Activated CD4-positive, alpha-beta T cell treated with anti-CD3 and anti-CD28 coated beads, Interleukin-2, amount 10 ng/mL, durations not matched to agents 7 days and 5 days (primary cell): ENCODE measurements at regions not wholly inside any gene's neighbourhood (a gene's known extent, or its start where the extent isn't known, plus 50 kb on each side); places are given as distances from the start of the nearest gene placed in this dataset.
"Not testable (repeated sequence)": the region's sequence is repeated elsewhere in the genome, so short reads cannot be mapped to it uniquely, and the experiment has no call there.

Source experiments
- CTCF ChIA-PET: fragments of 350-600 bp; sonication (Branson Sonifier 250); formaldehyde crosslinking; loops from one replicate; lab custom pipeline; 2021; ENCODE audit warnings: antibody characterized with exemption; lab: Charles Lee
- POLR2A ChIA-PET: fragments of 350-600 bp; sonication (Branson Sonifier 250); formaldehyde crosslinking; loops from one replicate; lab custom pipeline; 2021; ENCODE audit warnings: antibody characterized with exemption; lab: Charles Lee
- DNase-seq: peaks from one replicate; pipeline ENCODE4 v3.0.0-alpha.2; 2020
- H3K27ac Mint-ChIP-seq: one replicate; pipeline ENCODE4 v1.8.0; 2021; ENCODE audit warnings: mild to moderate bottlenecking, moderate library complexity, mixed read lengths
- H3K27me3 Mint-ChIP-seq: one replicate; pipeline ENCODE4 v1.8.0; 2021; ENCODE audit warnings: mixed read lengths
- H3K36me3 Mint-ChIP-seq: one replicate; pipeline ENCODE4 v1.8.0; 2021; ENCODE audit warnings: low read depth, mixed read lengths
- H3K4me1 Mint-ChIP-seq: one replicate; pipeline ENCODE4 v1.8.0; 2021; ENCODE audit warnings: mixed read lengths
- H3K4me3 Mint-ChIP-seq: one replicate; pipeline ENCODE4 v1.8.0; 2021; ENCODE audit warnings: mild to moderate bottlenecking, moderate library complexity, mixed read lengths
- H3K9me3 Mint-ChIP-seq: one replicate; pipeline ENCODE4 v1.8.0; 2021; ENCODE audit warnings: mixed read lengths

GRCh38 chr3:87801409-87801808 is 257.4 kb downstream of the CGGBP1 start:
- H3K27me3 Mint-ChIP-seq = peaks cover 21% of the 10 kb centered on the region
- H3K4me1 Mint-ChIP-seq = peaks cover 3% of the 10 kb centered on the region

GRCh38 chr3:87800516-87800915 is 258.3 kb downstream of the CGGBP1 start:
- Mint-ChIP-seq H3K36me3 (no peaks in the 10 kb centered on the region), H3K4me3 (no peak overlapping the region), H3K27me3 (peaks cover 29% of the 10 kb centered on the region), H3K9me3 (no peaks in the 10 kb centered on the region), H3K27ac (no peak overlapping the region), H3K4me1 (peaks cover 5% of the 10 kb centered on the region)
- no peak for DNase-seq
- ChIA-PET CTCF (no interaction called here), POLR2A (no interaction called here)

More at GRCh38 chr3:87801409-87801808, 257.4 kb downstream of the CGGBP1 start:
- POLR2A ChIA-PET = no interaction called here
- Mint-ChIP-seq H3K9me3 (no peaks in the 10 kb centered on the region), H3K27ac (no peak overlapping the region), H3K36me3 (no peaks in the 10 kb centered on the region), H3K4me3 (no peak overlapping the region)
- CTCF ChIA-PET = no interaction called here
- no peak for DNase-seq

- Mint-ChIP-seq H3K27ac (no peak overlapping the region), H3K27me3 (peaks cover 43% of the 10 kb centered on the region), H3K4me1 (peaks cover 6% of the 10 kb centered on the region), H3K4me3 (no peak overlapping the region), H3K36me3 (no peaks in the 10 kb centered on the region), H3K9me3 (no peaks in the 10 kb centered on the region)
- POLR2A ChIA-PET = no interaction called here
- CTCF ChIA-PET = interaction anchor here (0.6 kb wide), 2 partner anchors 13 to 40 kb away, joined by 3 read pairs; no protein-coding TSS in a partner anchor
- no peak for DNase-seq
Measured at GRCh38 chr3:87798567-87798947, 260.2 kb downstream of the CGGBP1 start.

GRCh38 chr3:87797872-87798566 is 260.8 kb downstream of the CGGBP1 start:
- Mint-ChIP-seq H3K27me3 (peaks cover 48% of the 10 kb centered on the region), H3K27ac (no peak overlapping the region), H3K4me3 (no peak overlapping the region), H3K4me1 (peaks cover 11% of the 10 kb centered on the region), H3K36me3 (no peaks in the 10 kb centered on the region), H3K9me3 (no peaks in the 10 kb centered on the region)
- DNase-seq = no peak
- ChIA-PET CTCF (interaction anchor here (0.6 kb wide), 2 partner anchors 13 to 41 kb away, joined by 3 read pairs; no protein-coding TSS in a partner anchor), POLR2A (no interaction called here)

GRCh38 chr3:87796843-87797185 is 262.0 kb downstream of the CGGBP1 start:
- H3K4me3 Mint-ChIP-seq = no peak overlapping the region
- no peaks in the 10 kb centered on the region for H3K36me3 Mint-ChIP-seq
- peaks cover 58% of the 10 kb centered on the region for H3K27me3 Mint-ChIP-seq
- H3K4me1 Mint-ChIP-seq = peaks cover 16% of the 10 kb centered on the region
- no peak for DNase-seq
- ChIA-PET POLR2A (interaction anchor here (0.6 kb wide), 1 partner anchor 89 kb away, joined by 3 read pairs; no protein-coding TSS in a partner anchor), CTCF (no interaction called here)
- H3K9me3 Mint-ChIP-seq = no peaks in the 10 kb centered on the region
- no peak overlapping the region for H3K27ac Mint-ChIP-seq

- Mint-ChIP-seq H3K4me1 (peaks cover 16% of the 10 kb centered on the region), H3K9me3 (no peaks in the 10 kb centered on the region), H3K27me3 (peaks cover 59% of the 10 kb centered on the region), H3K36me3 (no peaks in the 10 kb centered on the region), H3K27ac (no peak overlapping the region), H3K4me3 (no peak overlapping the region)
- ChIA-PET POLR2A (no interaction called here), CTCF (no interaction called here)
- DNase-seq = no peak
Measured at GRCh38 chr3:87796137-87796842, 262.5 kb downstream of the CGGBP1 start.

- H3K27ac Mint-ChIP-seq = no peak overlapping the region
- peaks cover 16% of the 10 kb centered on the region for H3K4me1 Mint-ChIP-seq
- CTCF ChIA-PET = no interaction called here
- no peaks in the 10 kb centered on the region for H3K36me3 Mint-ChIP-seq
- no peak overlapping the region for H3K4me3 Mint-ChIP-seq
- peaks cover 63% of the 10 kb centered on the region for H3K27me3 Mint-ChIP-seq
- POLR2A ChIA-PET = no interaction called here
- H3K9me3 Mint-ChIP-seq = no peaks in the 10 kb centered on the region
- DNase-seq = no peak
Measured at GRCh38 chr3:87795701-87796100, 263.1 kb downstream of the CGGBP1 start.

GRCh38 chr3:87793337-87793877 is 265.4 kb downstream of the CGGBP1 start:
- no peaks in the 10 kb centered on the region for H3K9me3 Mint-ChIP-seq
- H3K4me1 Mint-ChIP-seq = peaks cover 16% of the 10 kb centered on the region
- H3K27me3 Mint-ChIP-seq = peaks cover 58% of the 10 kb centered on the region
- no peak overlapping the region for H3K4me3 Mint-ChIP-seq
- DNase-seq = no peak
- no peak overlapping the region for H3K27ac Mint-ChIP-seq
- no peaks in the 10 kb centered on the region for H3K36me3 Mint-ChIP-seq
- CTCF ChIA-PET = interaction anchor here (1.0 kb wide), 1 partner anchor 320 kb away, joined by 3 read pairs; no protein-coding TSS in a partner anchor
- POLR2A ChIA-PET = no interaction called here

- Mint-ChIP-seq H3K36me3 (no peaks in the 10 kb centered on the region), H3K27me3 (peaks cover 53% of the 10 kb centered on the region), H3K4me1 (peaks cover 16% of the 10 kb centered on the region), H3K4me3 (peak within 1 kb of the TSS; percentile 53), H3K27ac (no peak within 1 kb of the TSS), H3K9me3 (no peaks in the 10 kb centered on the region)
- ChIA-PET CTCF (interaction anchor here (1.0 kb wide), 1 partner anchor 321 kb away, joined by 3 read pairs; no protein-coding TSS in a partner anchor), POLR2A (no interaction called here)
- DNase-seq = no peak
Measured at GRCh38 chr3:87792534-87793336, 266.1 kb downstream of the CGGBP1 start, which contains the start of gene HTR1F. Gene HTR1F (plus strand): TSS chr3:87792706.

GRCh38 chr3:87792198-87792533 is 266.6 kb downstream of the CGGBP1 start:
- no peak overlapping the region for H3K27ac Mint-ChIP-seq
- H3K36me3 Mint-ChIP-seq = no peaks in the 10 kb centered on the region
- CTCF ChIA-PET = no interaction called here
- no peak for DNase-seq
- POLR2A ChIA-PET = no interaction called here
- H3K9me3 Mint-ChIP-seq = no peaks in the 10 kb centered on the region
- peaks cover 53% of the 10 kb centered on the region for H3K27me3 Mint-ChIP-seq
- peak overlapping the region; percentile 53 for H3K4me3 Mint-ChIP-seq
- H3K4me1 Mint-ChIP-seq = peaks cover 16% of the 10 kb centered on the region

GRCh38 chr3:87791248-87792027 is 267.4 kb downstream of the CGGBP1 start:
- no peak for DNase-seq
- ChIA-PET POLR2A (no interaction called here), CTCF (no interaction called here)
- Mint-ChIP-seq H3K4me1 (peaks cover 13% of the 10 kb centered on the region), H3K4me3 (no peak overlapping the region), H3K27me3 (peaks cover 53% of the 10 kb centered on the region), H3K36me3 (no peaks in the 10 kb centered on the region), H3K9me3 (no peaks in the 10 kb centered on the region), H3K27ac (no peak overlapping the region)

- H3K9me3 Mint-ChIP-seq, H3K27ac Mint-ChIP-seq, H3K36me3 Mint-ChIP-seq, DNase-seq, POLR2A ChIA-PET, H3K4me3 Mint-ChIP-seq, CTCF ChIA-PET: not testable (repeated sequence)
- peaks cover 38% of the 10 kb centered on the region for H3K27me3 Mint-ChIP-seq
- peaks cover 10% of the 10 kb centered on the region for H3K4me1 Mint-ChIP-seq
Measured at GRCh38 chr3:87789049-87789448, 269.8 kb downstream of the CGGBP1 start.
